Lower leg skin (tissue), 3 donors: ENCODE measurements at regions not wholly inside any gene's neighbourhood (a gene's known extent, or its start where the extent isn't known, plus 50 kb on each side); places are given as distances from the start of the nearest gene placed in this dataset.

ENCODE experiments used
- POLR2A ChIP-seq, 2 donors: fragments of 450-650 bp; IDR thresholded peaks; one replicate each; pipeline ENCODE4 v1.6.1; 2016 to 2017; ENCODE audit warnings: antibody characterized with exemption in 2 of 2, mild to moderate bottlenecking in 1 of 2, moderate library complexity in 1 of 2
- TF ChIP-seq, protein P1 (sequence below), 3 donors: fragments of 450-650 bp; IDR thresholded peaks; one replicate each; pipeline ENCODE4 v1.5.1; 2016; ENCODE audit warnings: antibody characterized with exemption in 3 of 3, mild to moderate bottlenecking in 3 of 3, moderate library complexity in 2 of 3

- TF ChIP-seq, protein P1, sequence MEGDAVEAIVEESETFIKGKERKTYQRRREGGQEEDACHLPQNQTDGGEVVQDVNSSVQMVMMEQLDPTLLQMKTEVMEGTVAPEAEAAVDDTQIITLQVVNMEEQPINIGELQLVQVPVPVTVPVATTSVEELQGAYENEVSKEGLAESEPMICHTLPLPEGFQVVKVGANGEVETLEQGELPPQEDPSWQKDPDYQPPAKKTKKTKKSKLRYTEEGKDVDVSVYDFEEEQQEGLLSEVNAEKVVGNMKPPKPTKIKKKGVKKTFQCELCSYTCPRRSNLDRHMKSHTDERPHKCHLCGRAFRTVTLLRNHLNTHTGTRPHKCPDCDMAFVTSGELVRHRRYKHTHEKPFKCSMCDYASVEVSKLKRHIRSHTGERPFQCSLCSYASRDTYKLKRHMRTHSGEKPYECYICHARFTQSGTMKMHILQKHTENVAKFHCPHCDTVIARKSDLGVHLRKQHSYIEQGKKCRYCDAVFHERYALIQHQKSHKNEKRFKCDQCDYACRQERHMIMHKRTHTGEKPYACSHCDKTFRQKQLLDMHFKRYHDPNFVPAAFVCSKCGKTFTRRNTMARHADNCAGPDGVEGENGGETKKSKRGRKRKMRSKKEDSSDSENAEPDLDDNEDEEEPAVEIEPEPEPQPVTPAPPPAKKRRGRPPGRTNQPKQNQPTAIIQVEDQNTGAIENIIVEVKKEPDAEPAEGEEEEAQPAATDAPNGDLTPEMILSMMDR (IDR thresholded peaks at IDR 0.05), result no peak
- TF ChIP-seq POLR2A (IDR thresholded peaks at IDR 0.05), result no peak
Measured at GRCh38 chr5:174555726-174556125, 168.7 kb upstream of the MSX2 start.
